HG03039 (cell line): ENCODE measurements at regions not wholly inside any gene's neighbourhood (a gene's known extent, or its start where the extent isn't known, plus 50 kb on each side); places are given as distances from the start of the nearest gene placed in this dataset.

Experiments used
- ATAC-seq: cut with Tn5 transposase; IDR thresholded peaks from one replicate; pipeline ENCODE4 v1.9.1; 2021; ENCODE audit warnings: mild to moderate bottlenecking, moderate library complexity; ENCODE audit not compliant: unreplicated experiment

- ATAC-seq, result no peak
Measured at GRCh38 chr13:85545771-85546170, 253.4 kb downstream of the SLITRK6 start.

- no peak for ATAC-seq
Measured at GRCh38 chr13:85544756-85545155, 254.5 kb downstream of the SLITRK6 start.

- ATAC-seq, result no peak
Measured at GRCh38 chr13:85543144-85543543, 256.1 kb downstream of the SLITRK6 start.

- no peak for ATAC-seq
Measured at GRCh38 chr13:85541476-85541875, 257.7 kb downstream of the SLITRK6 start.

- ATAC-seq, result no peak
Measured at GRCh38 chr13:85538957-85539356, 260.3 kb downstream of the SLITRK6 start.

GRCh38 chr13:85537601-85538000 is 261.6 kb downstream of the SLITRK6 start:
- ATAC-seq, result no peak

GRCh38 chr13:85536706-85537105 is 262.5 kb downstream of the SLITRK6 start:
- no peak for ATAC-seq

GRCh38 chr13:85535316-85536084 is 263.7 kb downstream of the SLITRK6 start:
- no peak for ATAC-seq

- no peak for ATAC-seq
Measured at GRCh38 chr13:85533911-85534310, 265.3 kb downstream of the SLITRK6 start.

GRCh38 chr13:85529218-85529594 is 270.0 kb downstream of the SLITRK6 start:
- ATAC-seq, result no peak

GRCh38 chr13:85528491-85529217 is 270.6 kb downstream of the SLITRK6 start:
- no peak for ATAC-seq

- no peak for ATAC-seq
Measured at GRCh38 chr13:85527316-85527715, 271.9 kb downstream of the SLITRK6 start.

- no peak for ATAC-seq
Measured at GRCh38 chr13:85525411-85525810, 273.8 kb downstream of the SLITRK6 start.

- ATAC-seq, result no peak
Measured at GRCh38 chr13:85521657-85522056, 277.6 kb downstream of the SLITRK6 start.

GRCh38 chr13:85520445-85520844 is 278.8 kb downstream of the SLITRK6 start:
- ATAC-seq, result no peak

- no peak for ATAC-seq
Measured at GRCh38 chr13:85519363-85519762, 279.9 kb downstream of the SLITRK6 start.

- ATAC-seq, result no peak
Measured at GRCh38 chr13:85512421-85512820, 286.8 kb downstream of the SLITRK6 start.

GRCh38 chr13:85509512-85509911 is 289.7 kb downstream of the SLITRK6 start:
- ATAC-seq, result no peak

GRCh38 chr13:85508683-85509329 is 290.4 kb downstream of the SLITRK6 start:
- ATAC-seq, result no peak

GRCh38 chr13:85503797-85504196 is 295.4 kb downstream of the SLITRK6 start:
- ATAC-seq, result no peak

GRCh38 chr13:85501616-85502015 is 297.6 kb downstream of the SLITRK6 start:
- no peak for ATAC-seq

- ATAC-seq, result no peak
Measured at GRCh38 chr13:85500696-85501256, 298.4 kb downstream of the SLITRK6 start.
